ENCODE measurements at regions not wholly inside any gene's neighbourhood (a gene's known extent, or its start where the extent isn't known, plus 50 kb on each side); places are given as distances from the start of the nearest gene placed in this dataset.

GRCh38 chr11:22430639-22431038, 92.5 kb downstream of the SLC17A6 start:
- no peak for DNase-seq
- Histone ChIP-seq H3K36me3 (no peaks in the 10 kb centered on the region), H3K4me1 (no peaks in the 10 kb centered on the region), H3K27ac (no peak overlapping the region), H3K27me3 (no peaks in the 10 kb centered on the region), H3K4me3 (no peak overlapping the region), H3K9me3 (no peaks in the 10 kb centered on the region)
- in situ Hi-C loops (cut with MboI; ENCODE audit: low sequenced_read_pairs in 4 of 4), result no loop called here
- no peak for TF ChIP-seq CTCF (IDR thresholded peaks at IDR 0.05 in 4 of 5, conservative IDR thresholded peaks at IDR 0.05 in 1 of 5)
- TF ChIP-seq POLR2A (IDR thresholded peaks at IDR 0.05), result no peak
- no peak for ATAC-seq
- intact Hi-C loops (cut with DNase I; ENCODE audit: low total_unique reads), result no loop called here

- Histone ChIP-seq H3K9me3 (no peaks in the 10 kb centered on the region), H3K4me3 (no peak overlapping the region), H3K27ac (no peak overlapping the region), H3K36me3 (no peaks in the 10 kb centered on the region), H3K4me1 (no peaks in the 10 kb centered on the region), H3K27me3 (no peaks in the 10 kb centered on the region)
- ATAC-seq (no peak), DNase-seq (no peak)
- intact Hi-C loops (cut with DNase I; ENCODE audit: low total_unique reads) (no loop called here), in situ Hi-C loops (cut with MboI; ENCODE audit: low sequenced_read_pairs in 4 of 4) (no loop called here)
- TF ChIP-seq CTCF (IDR thresholded peaks at IDR 0.05 in 4 of 5, conservative IDR thresholded peaks at IDR 0.05 in 1 of 5) (no peak), POLR2A (IDR thresholded peaks at IDR 0.05) (no peak)
Observed at GRCh38 chr11:22430141-22430541, 92.0 kb downstream of the SLC17A6 start.

All from gastrocnemius medialis (tissue), 4 donors.